ENCODE measurements at regions not wholly inside any gene's neighbourhood (a gene's known extent, or its start where the extent isn't known, plus 50 kb on each side); places are given as distances from the start of the nearest gene placed in this dataset.

DNA sequence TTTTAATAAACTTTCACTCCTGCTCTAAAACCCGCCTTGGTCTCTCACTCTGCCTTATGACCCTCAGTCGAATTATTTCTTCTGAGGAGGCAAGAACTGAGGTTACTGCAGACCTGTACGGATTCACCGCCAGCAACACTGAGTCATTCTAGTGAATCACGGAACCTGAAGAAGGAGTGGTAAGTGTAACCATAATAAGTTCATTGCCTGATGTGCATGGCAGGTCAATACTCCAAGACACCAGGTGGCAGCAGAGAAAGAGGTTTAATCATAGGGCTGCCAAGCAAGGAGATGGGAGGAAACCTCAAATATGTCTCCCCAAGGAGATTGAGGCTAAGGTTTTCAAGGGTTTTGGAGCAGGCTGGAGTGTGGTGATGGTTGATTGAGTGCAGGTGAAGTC, 204.3 kb upstream of the IPO5 start:
- Histone ChIP-seq H3K79me2 (ENCODE audit: control insufficient read depth in 1 of 2, insufficient read depth in 2 of 2, low read length in 2 of 2) (no peaks in the 10 kb centered on the region), H4K20me1 (replicated peaks in 1 of 2; ENCODE audit: control insufficient read depth in 1 of 2, insufficient read depth in 2 of 2, low read length in 2 of 2) (no peaks in the 10 kb centered on the region), H3K14ac (ENCODE audit: insufficient read length) (no peak overlapping the region), H3K23ac (ENCODE audit: insufficient read length) (no peak overlapping the region), H3K23me2 (ENCODE audit: low read depth, low read length) (no peaks in the 10 kb centered on the region), H3K4me2 (ENCODE audit: insufficient read depth in 1 of 2, low read depth in 2 of 2, low read length in 2 of 2) (no peak overlapping the region), H3K9ac (replicated peaks in 1 of 4; ENCODE audit: extremely low read depth in 1 of 4, low read depth in 3 of 4, low read length in 3 of 4) (no peak overlapping the region), H4K91ac (replicated peaks; ENCODE audit: insufficient read length, low read length) (no peak overlapping the region), H2AK5ac (ENCODE audit: low read depth, low read length) (no peak overlapping the region), H4K8ac (ENCODE audit: extremely low read depth, insufficient read depth, low read length) (no peak overlapping the region), H3K36me3 (ENCODE audit: control insufficient read depth in 2 of 4, insufficient read depth in 4 of 4, low read length in 3 of 4) (no peaks in the 10 kb centered on the region), H3K18ac (ENCODE audit: extremely low read depth, low read length) (no peak overlapping the region), H2BK120ac (replicated peaks; ENCODE audit: low read depth, low read length) (no peak overlapping the region), H3K56ac (replicated peaks; ENCODE audit: insufficient read length, low read depth, low read length) (no peak overlapping the region), H3K4ac (replicated peaks; ENCODE audit: insufficient read length, low read depth, low read length) (no peak overlapping the region), H3K4me3 (ENCODE audit: extremely low read depth in 1 of 4, insufficient read depth in 2 of 4, low read depth in 3 of 4, low read length in 4 of 4) (no peak overlapping the region), H3K4me1 (replicated peaks in 1 of 4; ENCODE audit: control insufficient read depth in 3 of 4, insufficient read depth in 4 of 4, low read length in 3 of 4) (no peaks in the 10 kb centered on the region), H2BK20ac (ENCODE audit: low read length) (no peak overlapping the region), H2BK5ac (ENCODE audit: low read depth, low read length) (no peak overlapping the region), H3K27ac (ENCODE audit: low read depth, low read length) (no peak overlapping the region), H3K79me1 (ENCODE audit: low read depth, low read length) (no peaks in the 10 kb centered on the region), H3K27me3 (replicated peaks in 1 of 4; ENCODE audit: control insufficient read depth in 3 of 4, extremely low read depth in 1 of 4, insufficient read depth in 3 of 4, low read length in 3 of 4) (no peaks in the 10 kb centered on the region), H2AFZ (ENCODE audit: low read length) (no peak overlapping the region), H2BK15ac (ENCODE audit: low read length) (no peak overlapping the region), H2BK12ac (ENCODE audit: low read depth, low read length) (no peak overlapping the region), H3K9me3 (ENCODE audit: insufficient read depth in 2 of 2, low read depth in 1 of 2, low read length in 1 of 2) (no peaks in the 10 kb centered on the region), H4K5ac (ENCODE audit: insufficient read length, low read depth, low read length) (no peak overlapping the region)
- 90% methylated on average over 5 of the region's 5 CpGs; no CpG with 5 or more reads in 1 of the 2 experiments for WGBS, 2 experiments (ENCODE audit: extremely low coverage in 1 of 2, insufficient coverage in 1 of 2, insufficient read length in 1 of 2, insufficient replicate concordance in 2 of 2, low coverage in 1 of 2, low lambda C conversion rate in 2 of 2, missing lambda C conversion rate in 1 of 2)
- POLR2A ChIA-PET (ENCODE audit: partially characterized antibody) = no interaction called here
- CTCF ChIA-PET (ENCODE audit: partially characterized antibody) = interaction anchor here (0.9 to 1.0 kb wide), 2 partner anchors 49 to 228 kb away, joined by 3 read pairs; no protein-coding TSS in a partner anchor
- TF ChIP-seq SAP30 (IDR thresholded peaks at IDR 0.05; ENCODE audit: insufficient read depth, insufficient replicate concordance, low read length) = no peak
- TF ChIP-seq, protein P1, sequence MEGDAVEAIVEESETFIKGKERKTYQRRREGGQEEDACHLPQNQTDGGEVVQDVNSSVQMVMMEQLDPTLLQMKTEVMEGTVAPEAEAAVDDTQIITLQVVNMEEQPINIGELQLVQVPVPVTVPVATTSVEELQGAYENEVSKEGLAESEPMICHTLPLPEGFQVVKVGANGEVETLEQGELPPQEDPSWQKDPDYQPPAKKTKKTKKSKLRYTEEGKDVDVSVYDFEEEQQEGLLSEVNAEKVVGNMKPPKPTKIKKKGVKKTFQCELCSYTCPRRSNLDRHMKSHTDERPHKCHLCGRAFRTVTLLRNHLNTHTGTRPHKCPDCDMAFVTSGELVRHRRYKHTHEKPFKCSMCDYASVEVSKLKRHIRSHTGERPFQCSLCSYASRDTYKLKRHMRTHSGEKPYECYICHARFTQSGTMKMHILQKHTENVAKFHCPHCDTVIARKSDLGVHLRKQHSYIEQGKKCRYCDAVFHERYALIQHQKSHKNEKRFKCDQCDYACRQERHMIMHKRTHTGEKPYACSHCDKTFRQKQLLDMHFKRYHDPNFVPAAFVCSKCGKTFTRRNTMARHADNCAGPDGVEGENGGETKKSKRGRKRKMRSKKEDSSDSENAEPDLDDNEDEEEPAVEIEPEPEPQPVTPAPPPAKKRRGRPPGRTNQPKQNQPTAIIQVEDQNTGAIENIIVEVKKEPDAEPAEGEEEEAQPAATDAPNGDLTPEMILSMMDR (IDR thresholded peaks at IDR 0.05; ENCODE audit: control extremely low read depth in 1 of 3, insufficient read depth in 1 of 3, low read depth in 1 of 3, low read length in 3 of 3) = peak in 1 of 3 experiments; percentile 18; a peak in 1 of 4 replicates
- TF ChIP-seq TAF7 (optimal IDR thresholded peaks at IDR 0.05; ENCODE audit: borderline replicate concordance, low read depth, low read length) = no peak
- peak in 1 of 2 experiments; percentile 22; a peak in 1 of 4 replicates for TF ChIP-seq RAD21 (IDR thresholded peaks at IDR 0.05 in 1 of 2, conservative IDR thresholded peaks at IDR 0.05 in 1 of 2; ENCODE audit: low read depth in 2 of 2, low read length in 2 of 2)
- DNase-seq (ENCODE audit: low read depth in 1 of 2, low spot score in 2 of 2) = no peak
- FAIRE-seq = no peak
